ENCODE measurements at regions not wholly inside any gene's neighbourhood (a gene's known extent, or its start where the extent isn't known, plus 50 kb on each side); places are given as distances from the start of the nearest gene placed in this dataset.

- TF ChIP-seq, protein P1, sequence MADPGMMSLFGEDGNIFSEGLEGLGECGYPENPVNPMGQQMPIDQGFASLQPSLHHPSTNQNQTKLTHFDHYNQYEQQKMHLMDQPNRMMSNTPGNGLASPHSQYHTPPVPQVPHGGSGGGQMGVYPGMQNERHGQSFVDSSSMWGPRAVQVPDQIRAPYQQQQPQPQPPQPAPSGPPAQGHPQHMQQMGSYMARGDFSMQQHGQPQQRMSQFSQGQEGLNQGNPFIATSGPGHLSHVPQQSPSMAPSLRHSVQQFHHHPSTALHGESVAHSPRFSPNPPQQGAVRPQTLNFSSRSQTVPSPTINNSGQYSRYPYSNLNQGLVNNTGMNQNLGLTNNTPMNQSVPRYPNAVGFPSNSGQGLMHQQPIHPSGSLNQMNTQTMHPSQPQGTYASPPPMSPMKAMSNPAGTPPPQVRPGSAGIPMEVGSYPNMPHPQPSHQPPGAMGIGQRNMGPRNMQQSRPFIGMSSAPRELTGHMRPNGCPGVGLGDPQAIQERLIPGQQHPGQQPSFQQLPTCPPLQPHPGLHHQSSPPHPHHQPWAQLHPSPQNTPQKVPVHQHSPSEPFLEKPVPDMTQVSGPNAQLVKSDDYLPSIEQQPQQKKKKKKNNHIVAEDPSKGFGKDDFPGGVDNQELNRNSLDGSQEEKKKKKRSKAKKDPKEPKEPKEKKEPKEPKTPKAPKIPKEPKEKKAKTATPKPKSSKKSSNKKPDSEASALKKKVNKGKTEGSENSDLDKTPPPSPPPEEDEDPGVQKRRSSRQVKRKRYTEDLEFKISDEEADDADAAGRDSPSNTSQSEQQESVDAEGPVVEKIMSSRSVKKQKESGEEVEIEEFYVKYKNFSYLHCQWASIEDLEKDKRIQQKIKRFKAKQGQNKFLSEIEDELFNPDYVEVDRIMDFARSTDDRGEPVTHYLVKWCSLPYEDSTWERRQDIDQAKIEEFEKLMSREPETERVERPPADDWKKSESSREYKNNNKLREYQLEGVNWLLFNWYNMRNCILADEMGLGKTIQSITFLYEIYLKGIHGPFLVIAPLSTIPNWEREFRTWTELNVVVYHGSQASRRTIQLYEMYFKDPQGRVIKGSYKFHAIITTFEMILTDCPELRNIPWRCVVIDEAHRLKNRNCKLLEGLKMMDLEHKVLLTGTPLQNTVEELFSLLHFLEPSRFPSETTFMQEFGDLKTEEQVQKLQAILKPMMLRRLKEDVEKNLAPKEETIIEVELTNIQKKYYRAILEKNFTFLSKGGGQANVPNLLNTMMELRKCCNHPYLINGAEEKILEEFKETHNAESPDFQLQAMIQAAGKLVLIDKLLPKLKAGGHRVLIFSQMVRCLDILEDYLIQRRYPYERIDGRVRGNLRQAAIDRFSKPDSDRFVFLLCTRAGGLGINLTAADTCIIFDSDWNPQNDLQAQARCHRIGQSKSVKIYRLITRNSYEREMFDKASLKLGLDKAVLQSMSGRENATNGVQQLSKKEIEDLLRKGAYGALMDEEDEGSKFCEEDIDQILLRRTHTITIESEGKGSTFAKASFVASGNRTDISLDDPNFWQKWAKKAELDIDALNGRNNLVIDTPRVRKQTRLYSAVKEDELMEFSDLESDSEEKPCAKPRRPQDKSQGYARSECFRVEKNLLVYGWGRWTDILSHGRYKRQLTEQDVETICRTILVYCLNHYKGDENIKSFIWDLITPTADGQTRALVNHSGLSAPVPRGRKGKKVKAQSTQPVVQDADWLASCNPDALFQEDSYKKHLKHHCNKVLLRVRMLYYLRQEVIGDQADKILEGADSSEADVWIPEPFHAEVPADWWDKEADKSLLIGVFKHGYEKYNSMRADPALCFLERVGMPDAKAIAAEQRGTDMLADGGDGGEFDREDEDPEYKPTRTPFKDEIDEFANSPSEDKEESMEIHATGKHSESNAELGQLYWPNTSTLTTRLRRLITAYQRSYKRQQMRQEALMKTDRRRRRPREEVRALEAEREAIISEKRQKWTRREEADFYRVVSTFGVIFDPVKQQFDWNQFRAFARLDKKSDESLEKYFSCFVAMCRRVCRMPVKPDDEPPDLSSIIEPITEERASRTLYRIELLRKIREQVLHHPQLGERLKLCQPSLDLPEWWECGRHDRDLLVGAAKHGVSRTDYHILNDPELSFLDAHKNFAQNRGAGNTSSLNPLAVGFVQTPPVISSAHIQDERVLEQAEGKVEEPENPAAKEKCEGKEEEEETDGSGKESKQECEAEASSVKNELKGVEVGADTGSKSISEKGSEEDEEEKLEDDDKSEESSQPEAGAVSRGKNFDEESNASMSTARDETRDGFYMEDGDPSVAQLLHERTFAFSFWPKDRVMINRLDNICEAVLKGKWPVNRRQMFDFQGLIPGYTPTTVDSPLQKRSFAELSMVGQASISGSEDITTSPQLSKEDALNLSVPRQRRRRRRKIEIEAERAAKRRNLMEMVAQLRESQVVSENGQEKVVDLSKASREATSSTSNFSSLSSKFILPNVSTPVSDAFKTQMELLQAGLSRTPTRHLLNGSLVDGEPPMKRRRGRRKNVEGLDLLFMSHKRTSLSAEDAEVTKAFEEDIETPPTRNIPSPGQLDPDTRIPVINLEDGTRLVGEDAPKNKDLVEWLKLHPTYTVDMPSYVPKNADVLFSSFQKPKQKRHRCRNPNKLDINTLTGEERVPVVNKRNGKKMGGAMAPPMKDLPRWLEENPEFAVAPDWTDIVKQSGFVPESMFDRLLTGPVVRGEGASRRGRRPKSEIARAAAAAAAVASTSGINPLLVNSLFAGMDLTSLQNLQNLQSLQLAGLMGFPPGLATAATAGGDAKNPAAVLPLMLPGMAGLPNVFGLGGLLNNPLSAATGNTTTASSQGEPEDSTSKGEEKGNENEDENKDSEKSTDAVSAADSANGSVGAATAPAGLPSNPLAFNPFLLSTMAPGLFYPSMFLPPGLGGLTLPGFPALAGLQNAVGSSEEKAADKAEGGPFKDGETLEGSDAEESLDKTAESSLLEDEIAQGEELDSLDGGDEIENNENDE (IDR thresholded peaks at IDR 0.05; ENCODE audit: insufficient replicate concordance, low read length) = no peak
- no peak for TF ChIP-seq JUND (IDR thresholded peaks at IDR 0.05; ENCODE audit: low read length)
- TF ChIP-seq PHF8 (conservative IDR thresholded peaks at IDR 0.05; ENCODE audit: low read depth, low read length) = no peak
Observed at GRCh38 chr22:27437570-27437969, 364.0 kb downstream of the MN1 start (continued).

Data from H1 (cell line).